GM12892 (cell line): ENCODE measurements at regions not wholly inside any gene's neighbourhood (a gene's known extent, or its start where the extent isn't known, plus 50 kb on each side); places are given as distances from the start of the nearest gene placed in this dataset.
"Not testable (repeated sequence)": the region's sequence is repeated elsewhere in the genome, so short reads cannot be mapped to it uniquely, and the experiment has no call there.

Experiments
- DNase-seq: peaks from one replicate; pipeline ENCODE4 v3.0.0; 2011; ENCODE audit not compliant: insufficient read length
- FAIRE-seq: peaks from 2 replicates; lab custom pipeline; 2011; peaks lifted over from hg19 to GRCh38; lab: Jason Lieb, UNC
- POLR2A ChIP-seq: IDR thresholded peaks from 2 replicates; pipeline ENCODE4 v1.6.1; 2011; ENCODE audit warnings: low read depth, low read length, control low read depth
- POLR2AphosphoS5 ChIP-seq: IDR thresholded peaks from 2 replicates; pipeline ENCODE4 v1.6.1; 2011; ENCODE audit warnings: low read depth, low read length, control low read depth
- TAF1 ChIP-seq: IDR thresholded peaks from 2 replicates; pipeline ENCODE4 v1.6.1; 2011; ENCODE audit warnings: low read depth, mild to moderate bottlenecking, control low read depth, low read length, borderline replicate concordance

GRCh38 chr11:44389963-44390605 is 80.1 kb upstream of the ALX4 start:
- no peak for FAIRE-seq
- DNase-seq, result no peak
- TF ChIP-seq POLR2A (no peak), POLR2AphosphoS5 (no peak), TAF1 (no peak)

- not testable (repeated sequence) for DNase-seq, FAIRE-seq
These were observed 81.1 kb upstream of the ALX4 start for GRCh38 chr11:44391004-44391403.

- DNase-seq, FAIRE-seq: not testable (repeated sequence)
These were observed 86.8 kb upstream of the ALX4 start for GRCh38 chr11:44396746-44397145.

GRCh38 chr11:44397586-44398178 is 87.7 kb upstream of the ALX4 start:
- FAIRE-seq, result no peak
- TF ChIP-seq TAF1, result no peak
- TF ChIP-seq POLR2A, result no peak
- TF ChIP-seq POLR2AphosphoS5, result no peak
- DNase-seq, result no peak

GRCh38 chr11:44398266-44399030 is 88.5 kb upstream of the ALX4 start:
- no peak for DNase-seq
- no peak for TF ChIP-seq TAF1
- FAIRE-seq, result no peak

GRCh38 chr11:44399968-44400367 is 90.0 kb upstream of the ALX4 start:
- FAIRE-seq, result peak; percentile 48
- DNase-seq, result no peak
- TF ChIP-seq TAF1 (no peak), POLR2AphosphoS5 (no peak), POLR2A (no peak)

- DNase-seq (no peak), FAIRE-seq (no peak)
- TF ChIP-seq POLR2A (no peak), POLR2AphosphoS5 (no peak), TAF1 (no peak)
These were observed 90.5 kb upstream of the ALX4 start for GRCh38 chr11:44400431-44400830.

- no peak for TF ChIP-seq POLR2A
- TF ChIP-seq POLR2AphosphoS5, result no peak
- no peak for TF ChIP-seq TAF1
- FAIRE-seq (no peak), DNase-seq (no peak)
These were observed 92.6 kb upstream of the ALX4 start for GRCh38 chr11:44402466-44403075.

GRCh38 chr11:44403176-44403575 is 93.2 kb upstream of the ALX4 start:
- DNase-seq, result no peak
- FAIRE-seq, result no peak
- TF ChIP-seq POLR2AphosphoS5 (no peak), TAF1 (no peak), POLR2A (no peak)

GRCh38 chr11:44403587-44404273 is 93.8 kb upstream of the ALX4 start:
- TF ChIP-seq TAF1 (no peak), POLR2AphosphoS5 (no peak), POLR2A (no peak)
- FAIRE-seq (no peak), DNase-seq (no peak)

- no peak for DNase-seq
- TF ChIP-seq POLR2AphosphoS5, result no peak
- no peak for TF ChIP-seq POLR2A
- TF ChIP-seq TAF1, result no peak
- no peak for FAIRE-seq
These were observed 94.4 kb upstream of the ALX4 start for GRCh38 chr11:44404301-44404700.

- no peak for TF ChIP-seq POLR2AphosphoS5
- no peak for TF ChIP-seq TAF1
- no peak for TF ChIP-seq POLR2A
- DNase-seq, result no peak
- no peak for FAIRE-seq
These were observed 94.9 kb upstream of the ALX4 start for GRCh38 chr11:44404736-44405395.
